Fibroblast of lung (primary cell): ENCODE measurements at regions not wholly inside any gene's neighbourhood (a gene's known extent, or its start where the extent isn't known, plus 50 kb on each side); places are given as distances from the start of the nearest gene placed in this dataset.

ENCODE experiments used
- DNase-seq, 2 donors: peaks; one replicate each; pipeline versions ENCODE4 v3.0.0 to v3.0.0-alpha.2; 2010; ENCODE audit warnings: low read depth in 2 of 2
- H2AFZ ChIP-seq: 2 replicates; pipeline ENCODE4 v1.5.1; 2012; ENCODE audit warnings: low read length, control low read depth, inconsistent platforms
- H3K27ac ChIP-seq: 2 replicates; pipeline ENCODE4 v1.5.1; 2011; ENCODE audit warnings: low read length, control low read depth; ENCODE audit not compliant: insufficient read depth
- H3K27me3 ChIP-seq: 2 replicates; pipeline ENCODE4 v1.5.1; 2011; ENCODE audit warnings: mild to moderate bottlenecking, low read length; ENCODE audit not compliant: control insufficient read depth, insufficient read depth
- H3K36me3 ChIP-seq: 2 replicates; pipeline ENCODE4 v1.5.1; 2011; ENCODE audit warnings: low read length; ENCODE audit not compliant: control insufficient read depth, insufficient read depth
- H3K4me1 ChIP-seq: 2 replicates; pipeline ENCODE4 v1.5.1; 2011; ENCODE audit warnings: low read length; ENCODE audit not compliant: control insufficient read depth, insufficient read depth; ENCODE audit errors: extremely low read depth
- H3K4me2 ChIP-seq: 2 replicates; pipeline ENCODE4 v1.5.1; 2011; ENCODE audit warnings: low read length, control low read depth; ENCODE audit not compliant: insufficient read depth; ENCODE audit errors: extremely low read depth
- H3K4me3 ChIP-seq, 4 experiments: fragments of 200-600 bp in 1 of 4; sonication (generic) in 1 of 4; replicated peaks in 1 of 4; 2 replicates each; pipeline ENCODE4 v1.5.1; 2011 to 2016; ENCODE audit warnings: low read length in 4 of 4, low read depth in 3 of 4, mild to moderate bottlenecking in 3 of 4, control low read depth in 2 of 4, inconsistent platforms in 1 of 4, mixed read lengths in 1 of 4; ENCODE audit not compliant: insufficient read depth in 1 of 4; ENCODE audit errors: control extremely low read depth in 1 of 4
- H3K79me2 ChIP-seq: 2 replicates; pipeline ENCODE4 v1.5.1; 2012; ENCODE audit warnings: mild to moderate bottlenecking, low read length, inconsistent platforms; ENCODE audit not compliant: control insufficient read depth, insufficient read depth
- H3K9ac ChIP-seq: 2 replicates; pipeline ENCODE4 v1.5.1; 2011; ENCODE audit warnings: mild to moderate bottlenecking, low read length, control low read depth; ENCODE audit not compliant: insufficient read depth
- H3K9me3 ChIP-seq: 2 replicates; pipeline ENCODE4 v1.5.1; 2012; ENCODE audit warnings: low read depth, low read length; ENCODE audit not compliant: control insufficient read depth, insufficient read depth
- H4K20me1 ChIP-seq: 2 replicates; pipeline ENCODE4 v1.5.1; 2011; ENCODE audit warnings: low read length; ENCODE audit not compliant: control insufficient read depth, insufficient read depth; ENCODE audit errors: extremely low read depth
- EZH2 ChIP-seq: IDR thresholded peaks from 2 replicates; pipeline ENCODE4 v1.5.1; 2012; ENCODE audit warnings: low read length, control low read depth, mild to moderate bottlenecking; ENCODE audit errors: missing control alignments
- TF ChIP-seq, protein P1 (sequence below), 2 donors: IDR thresholded peaks in 1 of 2; conservative IDR thresholded peaks in 1 of 2; 1 replicate in 1 of 2; 2 replicates in 1 of 2; pipeline ENCODE4 v1.5.1; 2011 to 2012; ENCODE audit warnings: low read length in 2 of 2, control low read depth in 1 of 2, inconsistent platforms in 1 of 2, low read depth in 1 of 2, mild to moderate bottlenecking in 1 of 2

GRCh38 chr6:20013066-20013861 is 176.1 kb downstream of the ID4 start:
- Histone ChIP-seq H3K4me2 (no peak overlapping the region), H3K9me3 (no peaks in the 10 kb centered on the region)
- TF ChIP-seq, protein P1, sequence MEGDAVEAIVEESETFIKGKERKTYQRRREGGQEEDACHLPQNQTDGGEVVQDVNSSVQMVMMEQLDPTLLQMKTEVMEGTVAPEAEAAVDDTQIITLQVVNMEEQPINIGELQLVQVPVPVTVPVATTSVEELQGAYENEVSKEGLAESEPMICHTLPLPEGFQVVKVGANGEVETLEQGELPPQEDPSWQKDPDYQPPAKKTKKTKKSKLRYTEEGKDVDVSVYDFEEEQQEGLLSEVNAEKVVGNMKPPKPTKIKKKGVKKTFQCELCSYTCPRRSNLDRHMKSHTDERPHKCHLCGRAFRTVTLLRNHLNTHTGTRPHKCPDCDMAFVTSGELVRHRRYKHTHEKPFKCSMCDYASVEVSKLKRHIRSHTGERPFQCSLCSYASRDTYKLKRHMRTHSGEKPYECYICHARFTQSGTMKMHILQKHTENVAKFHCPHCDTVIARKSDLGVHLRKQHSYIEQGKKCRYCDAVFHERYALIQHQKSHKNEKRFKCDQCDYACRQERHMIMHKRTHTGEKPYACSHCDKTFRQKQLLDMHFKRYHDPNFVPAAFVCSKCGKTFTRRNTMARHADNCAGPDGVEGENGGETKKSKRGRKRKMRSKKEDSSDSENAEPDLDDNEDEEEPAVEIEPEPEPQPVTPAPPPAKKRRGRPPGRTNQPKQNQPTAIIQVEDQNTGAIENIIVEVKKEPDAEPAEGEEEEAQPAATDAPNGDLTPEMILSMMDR (conservative IDR thresholded peaks at IDR 0.05 in 1 of 2, IDR thresholded peaks at IDR 0.05 in 1 of 2; ENCODE audit: low read depth in 1 of 2, low read length in 2 of 2): no peak
- no peak for TF ChIP-seq EZH2

DNA sequence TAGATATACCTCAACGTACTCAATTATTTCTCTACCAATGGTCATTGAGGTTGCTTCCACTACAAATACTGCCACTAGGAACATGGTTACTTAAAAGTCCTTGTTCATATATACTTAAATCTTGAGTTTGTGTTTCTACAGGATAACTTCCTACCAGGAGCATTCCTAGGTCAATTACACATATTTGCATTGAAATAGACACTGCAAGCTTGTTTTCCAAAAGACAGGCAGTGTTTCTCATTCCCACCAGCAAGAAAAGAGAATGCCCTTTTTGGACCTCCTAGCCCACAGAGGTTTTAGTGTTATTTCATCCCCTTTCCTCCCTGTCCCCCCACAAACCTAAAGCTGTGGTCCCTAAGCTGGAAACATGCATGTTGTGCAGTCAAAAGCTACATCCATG is 177.3 kb downstream of the ID4 start:
- no peak overlapping the region for H3K9ac ChIP-seq
- DNase-seq: no peak
- no peaks in the 10 kb centered on the region for H3K9me3 ChIP-seq
- no peaks in the 10 kb centered on the region for H4K20me1 ChIP-seq
- TF ChIP-seq, protein P1 (conservative IDR thresholded peaks at IDR 0.05 in 1 of 2, IDR thresholded peaks at IDR 0.05 in 1 of 2; ENCODE audit: low read depth in 1 of 2, low read length in 2 of 2): no peak
- TF ChIP-seq EZH2: no peak
- no peaks in the 10 kb centered on the region for H3K27me3 ChIP-seq
- H3K36me3 ChIP-seq: no peaks in the 10 kb centered on the region
- no peaks in the 10 kb centered on the region for H3K4me1 ChIP-seq
- no peak overlapping the region for H3K27ac ChIP-seq
- no peak overlapping the region for H2AFZ ChIP-seq
- no peak overlapping the region for H3K4me2 ChIP-seq
- H3K4me3 ChIP-seq: no peak overlapping the region
- H3K79me2 ChIP-seq: no peaks in the 10 kb centered on the region

More at GRCh38 chr6:20013066-20013861, 176.1 kb downstream of the ID4 start:
- Histone ChIP-seq H3K36me3 (no peaks in the 10 kb centered on the region), H3K27me3 (no peaks in the 10 kb centered on the region), H3K4me1 (no peaks in the 10 kb centered on the region), H3K27ac (no peak overlapping the region), H3K4me3 (no peak overlapping the region), H3K9ac (no peak overlapping the region), H3K79me2 (no peaks in the 10 kb centered on the region), H2AFZ (no peak overlapping the region), H4K20me1 (no peaks in the 10 kb centered on the region)
- no peak for DNase-seq

GRCh38 chr6:20020526-20020925 is 183.4 kb downstream of the ID4 start:
- Histone ChIP-seq H3K27ac (no peak overlapping the region), H3K4me2 (no peak overlapping the region), H3K79me2 (no peaks in the 10 kb centered on the region), H3K9ac (no peak overlapping the region), H2AFZ (no peak overlapping the region), H3K27me3 (no peaks in the 10 kb centered on the region), H3K9me3 (no peaks in the 10 kb centered on the region), H3K4me3 (no peak overlapping the region), H3K36me3 (no peaks in the 10 kb centered on the region), H4K20me1 (no peaks in the 10 kb centered on the region), H3K4me1 (no peaks in the 10 kb centered on the region)
- no peak for DNase-seq
- no peak for TF ChIP-seq EZH2
- TF ChIP-seq, protein P1 (conservative IDR thresholded peaks at IDR 0.05 in 1 of 2, IDR thresholded peaks at IDR 0.05 in 1 of 2; ENCODE audit: low read depth in 1 of 2, low read length in 2 of 2): no peak
